CD4-positive, alpha-beta T cell treated with Interferon gamma for 1 hour (primary cell): ENCODE measurements at regions not wholly inside any gene's neighbourhood (a gene's known extent, or its start where the extent isn't known, plus 50 kb on each side); places are given as distances from the start of the nearest gene placed in this dataset.
"Not testable (repeated sequence)": the region's sequence is repeated elsewhere in the genome, so short reads cannot be mapped to it uniquely, and the experiment has no call there.

Experiments
- DNase-seq: peaks from one replicate; pipeline ENCODE4 v3.0.0-alpha.2; 2020

DNA sequence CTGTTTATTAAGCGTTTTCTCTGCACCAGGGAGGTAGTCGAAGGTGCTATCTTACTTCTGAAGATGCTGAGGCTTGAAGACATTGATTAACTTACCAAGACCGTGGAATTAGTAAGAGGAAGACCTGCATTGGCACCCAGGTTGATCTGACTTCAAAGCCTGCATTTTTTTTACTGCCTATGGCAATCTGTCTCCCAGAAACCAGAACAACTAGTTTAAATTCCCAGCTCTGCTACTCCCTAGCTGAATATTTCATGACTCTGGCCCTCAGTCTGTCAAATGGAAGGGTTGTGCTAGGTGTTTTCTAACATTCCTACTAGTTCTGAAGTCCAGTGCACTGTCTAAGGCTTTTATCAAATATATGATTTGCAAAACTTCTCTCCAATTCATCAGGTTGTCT lies 52.0 kb upstream of the GRAMD1B start:
- no peak for DNase-seq

DNA sequence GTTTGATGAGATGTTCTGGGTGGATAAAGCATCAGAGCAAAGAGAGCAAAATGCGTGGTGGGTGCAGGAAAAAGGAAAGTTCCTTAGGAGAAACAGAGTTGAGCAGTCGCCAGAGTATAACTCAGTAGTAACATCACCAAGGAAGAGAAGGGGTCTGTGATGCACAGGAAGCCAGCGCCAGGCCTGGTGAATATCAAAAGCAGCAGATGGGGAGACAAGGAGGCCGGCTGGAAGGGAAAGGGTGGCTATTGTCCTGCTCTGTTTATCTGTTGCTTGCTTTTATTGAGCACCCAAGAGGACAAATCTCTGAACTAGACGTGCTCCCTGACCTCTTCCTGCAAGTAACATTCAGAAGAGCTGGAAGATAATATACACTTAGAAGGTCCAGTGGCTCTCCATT lies 52.7 kb upstream of the GRAMD1B start:
- no peak for DNase-seq

DNA sequence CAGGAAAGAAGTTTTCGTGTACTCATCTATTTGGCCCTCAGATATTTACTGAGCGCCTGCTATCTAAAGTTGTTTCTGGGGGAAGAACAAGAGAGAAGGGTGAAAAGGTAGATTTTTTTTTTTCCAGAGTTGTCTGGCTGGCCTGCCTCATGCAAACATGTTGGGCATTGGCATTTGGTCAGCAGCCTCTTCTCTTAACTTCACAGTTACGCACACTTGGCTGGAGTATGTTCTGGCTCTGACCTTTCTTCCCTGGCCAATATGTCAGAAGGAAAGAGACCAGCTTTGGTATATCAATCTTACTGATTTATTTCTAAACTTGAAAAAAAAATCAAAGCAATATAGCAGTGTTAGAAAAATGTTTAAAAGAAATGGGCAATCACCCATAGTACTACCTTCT lies 54.2 kb upstream of the GRAMD1B start:
- no peak for DNase-seq

DNA sequence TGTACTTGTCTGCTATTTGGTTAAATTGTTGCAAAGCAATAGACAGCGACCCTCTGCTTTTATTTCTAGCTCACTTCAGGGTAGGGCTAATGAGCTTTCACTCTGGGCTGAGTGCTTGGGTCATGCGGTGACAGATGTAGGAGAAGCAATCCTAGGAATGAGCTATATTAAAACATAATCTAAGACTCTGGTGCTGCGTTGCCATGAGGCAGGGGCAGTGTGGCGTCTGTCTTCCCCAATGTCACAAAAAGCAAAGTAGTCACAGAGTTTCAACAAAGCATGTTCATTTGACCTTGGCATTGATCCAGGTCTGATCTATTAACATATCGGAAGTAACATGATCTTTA lies 55.5 kb upstream of the GRAMD1B start:
- DNase-seq, result no peak

DNA sequence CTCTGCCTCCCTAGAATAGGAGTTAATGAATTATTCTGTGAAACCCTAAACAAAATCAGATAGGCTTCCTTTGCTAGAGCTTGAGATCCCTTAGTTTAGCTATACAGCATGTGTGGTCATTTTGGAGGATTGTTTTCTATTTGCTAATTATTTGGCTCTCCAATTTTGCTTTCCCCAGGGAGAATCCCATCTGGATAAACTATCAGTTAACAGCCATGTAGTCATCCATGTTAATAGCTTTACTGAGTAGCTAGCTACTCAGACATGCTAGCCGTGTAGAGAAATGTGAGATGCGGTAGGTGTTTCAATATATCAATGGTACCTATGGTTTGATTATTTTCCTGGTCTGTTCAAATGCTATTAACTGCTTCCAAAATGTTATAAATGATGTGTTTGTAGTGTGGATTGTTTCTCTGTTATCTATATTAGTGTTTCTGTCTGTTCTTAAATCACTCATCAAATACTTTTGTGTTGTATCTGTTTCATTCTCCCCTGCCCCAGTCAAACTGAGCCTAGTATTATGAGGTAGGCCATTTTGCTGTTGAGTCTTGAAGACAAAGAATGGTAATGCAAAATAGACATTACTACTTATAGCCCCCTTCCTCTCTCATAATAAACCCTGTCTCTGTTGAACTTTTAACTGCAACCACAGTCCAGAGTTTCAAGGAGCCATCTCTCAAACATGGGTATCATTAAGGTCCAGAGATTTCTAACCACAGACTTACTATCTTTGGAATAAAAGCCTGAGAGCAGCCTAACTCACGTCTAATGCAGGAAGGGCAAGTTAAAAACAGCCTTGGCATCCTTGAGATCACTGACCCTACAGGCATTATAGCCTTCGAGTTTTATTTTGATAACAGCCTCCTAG lies 56.1 kb upstream of the GRAMD1B start:
- DNase-seq, result no peak

DNA sequence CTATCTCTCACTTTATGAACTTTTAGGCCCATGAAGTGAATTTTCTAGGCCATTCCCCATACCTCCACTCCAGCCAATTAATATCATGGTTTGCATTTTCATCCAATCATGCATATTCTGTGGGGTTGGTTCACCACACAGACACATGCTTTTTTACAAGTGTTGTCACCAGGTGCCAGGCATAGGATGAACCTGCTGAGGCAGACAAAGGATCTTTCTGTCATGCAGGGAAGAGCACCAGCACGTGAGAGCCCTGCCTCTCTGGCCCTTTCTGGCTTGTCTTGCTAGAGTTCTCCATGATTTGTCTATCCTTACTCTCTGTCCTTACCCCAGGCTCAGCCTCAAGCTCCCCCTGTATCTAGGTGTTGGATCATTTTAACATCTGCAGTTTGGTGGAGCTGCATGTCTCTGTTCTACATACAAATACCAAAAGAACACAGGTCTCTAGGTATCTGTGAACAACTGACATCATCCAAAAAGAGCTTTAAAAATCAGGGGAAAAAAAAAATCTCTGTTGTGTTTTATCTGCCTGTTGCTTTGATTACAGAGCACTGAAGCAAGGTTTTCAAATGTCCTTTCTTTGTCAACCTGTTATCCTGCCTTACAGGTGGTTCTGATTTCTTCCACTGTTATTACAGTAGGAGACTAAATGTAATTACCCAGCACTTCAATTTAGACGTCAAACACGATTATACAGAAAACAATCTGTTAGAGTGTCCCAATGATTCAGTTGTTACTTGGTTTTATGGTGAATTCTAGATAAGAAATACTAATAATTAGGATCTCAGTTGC lies 58.4 kb upstream of the GRAMD1B start:
- DNase-seq, result no peak

DNA sequence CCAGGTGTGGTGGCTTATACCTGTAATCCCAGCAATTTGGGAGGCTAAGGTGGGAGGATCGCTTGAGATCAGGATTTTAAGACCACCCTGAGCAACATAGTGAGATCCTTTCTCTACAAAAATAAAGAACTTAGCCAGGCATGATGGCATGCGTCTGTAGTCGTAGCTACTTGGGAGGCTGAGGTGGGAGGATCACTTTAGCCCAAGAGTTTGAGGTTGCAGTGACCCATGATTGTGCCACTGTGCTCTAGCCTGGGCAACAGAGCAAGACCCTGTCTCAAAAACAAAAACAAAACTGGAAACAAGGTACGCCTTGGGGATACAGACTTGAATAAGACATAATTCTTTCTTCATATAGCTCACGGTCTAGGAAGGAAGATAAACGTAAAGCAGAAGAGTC lies 63.1 kb upstream of the GRAMD1B start:
- no peak for DNase-seq

DNA sequence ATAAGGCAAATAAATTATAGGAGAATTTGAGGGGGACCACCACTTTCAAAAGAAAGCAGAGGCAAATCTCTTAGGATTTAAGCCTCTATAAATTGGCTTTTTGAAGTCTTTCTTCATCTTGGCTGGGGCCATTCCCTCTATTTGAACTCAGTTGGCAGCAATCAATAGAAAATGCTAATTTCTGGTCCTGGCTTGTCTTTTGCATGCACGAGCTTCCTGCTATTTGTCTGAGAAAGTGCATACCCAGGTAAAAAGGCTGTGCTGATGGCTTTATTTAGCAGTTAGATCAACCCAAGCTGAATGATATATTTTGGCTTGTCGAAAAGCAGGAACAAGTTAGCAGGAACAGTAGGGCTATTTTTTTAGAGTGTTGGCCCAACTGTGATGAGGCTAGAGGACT lies 64.1 kb upstream of the GRAMD1B start:
- DNase-seq, result no peak

DNA sequence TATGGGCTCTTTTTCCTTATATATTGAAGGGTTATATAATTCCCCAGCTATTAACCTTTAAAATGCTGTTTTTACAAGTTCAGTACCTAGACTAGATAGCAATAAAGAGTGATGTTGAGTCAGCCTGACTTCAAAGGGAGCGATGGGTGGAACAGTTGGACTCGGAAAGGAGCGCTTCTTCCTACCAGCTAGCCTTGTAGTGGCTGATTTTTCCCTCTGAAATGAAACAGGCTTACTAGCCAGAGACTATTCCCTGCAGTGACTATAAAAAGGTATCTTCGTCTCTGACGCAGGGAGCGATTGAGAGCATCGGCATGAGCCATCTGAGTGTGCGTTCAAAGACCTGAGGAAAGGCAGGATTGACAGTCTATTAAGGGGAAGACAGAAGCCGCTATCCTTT lies 66.0 kb upstream of the GRAMD1B start:
- no peak for DNase-seq

DNA sequence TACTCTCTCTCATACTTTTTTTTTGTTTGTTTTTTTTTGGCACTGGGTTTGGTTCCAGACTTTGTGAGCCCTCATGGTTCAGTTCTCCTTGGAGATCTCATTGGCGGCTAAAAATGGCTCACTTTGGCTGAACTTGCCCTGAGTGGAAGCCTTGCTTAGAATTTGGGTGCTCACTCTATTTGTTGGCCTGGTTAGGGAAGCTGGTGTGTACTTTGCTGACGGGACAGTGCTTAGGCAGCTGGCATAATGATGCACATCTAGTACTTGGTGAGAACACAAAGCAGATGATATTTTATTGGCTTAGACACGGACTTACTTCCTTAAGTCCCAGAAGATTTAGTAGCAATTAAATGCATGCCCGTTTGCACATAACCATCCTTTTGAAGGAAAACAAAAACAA lies 66.5 kb upstream of the GRAMD1B start:
- no peak for DNase-seq

DNA sequence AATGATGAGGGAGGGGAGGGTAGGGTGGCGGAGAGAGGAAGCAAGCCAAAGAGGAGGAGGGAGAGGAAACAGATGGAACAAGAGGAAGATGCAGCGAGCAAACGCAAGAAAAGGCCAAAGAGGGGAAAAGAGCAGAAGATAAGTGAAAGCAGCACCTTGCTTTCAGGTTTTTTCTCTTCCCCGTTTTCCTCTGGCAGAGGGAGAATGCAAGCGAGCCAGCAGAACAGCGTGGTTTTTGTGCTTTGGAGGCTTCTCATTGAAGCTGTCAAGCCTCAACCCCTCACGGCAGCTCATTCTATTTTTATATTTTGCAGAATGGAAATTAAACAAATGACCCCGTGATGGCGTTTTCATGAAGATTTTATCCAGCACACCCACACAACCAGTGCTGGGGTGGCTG lies 67.1 kb upstream of the GRAMD1B start:
- DNase-seq, result no peak

DNA sequence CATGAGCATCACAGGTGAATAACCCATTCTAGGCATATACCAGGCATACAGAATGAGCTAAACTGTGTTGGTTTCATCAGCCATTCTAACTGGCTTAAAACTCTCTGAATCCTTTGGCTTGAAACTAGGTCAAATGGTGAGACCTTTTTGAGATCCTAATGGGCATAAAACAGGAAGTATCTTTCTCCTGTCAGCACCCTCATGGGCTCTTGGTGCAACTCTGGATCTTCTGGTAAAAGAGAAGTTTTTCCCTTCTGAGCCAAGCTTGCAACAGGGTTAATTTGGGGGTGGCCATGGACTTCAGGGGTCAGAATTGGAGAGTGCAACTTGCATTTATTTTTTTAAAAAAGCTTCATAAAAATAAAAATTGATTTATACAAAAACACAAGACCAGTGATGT lies 67.9 kb upstream of the GRAMD1B start:
- DNase-seq, result no peak

DNA sequence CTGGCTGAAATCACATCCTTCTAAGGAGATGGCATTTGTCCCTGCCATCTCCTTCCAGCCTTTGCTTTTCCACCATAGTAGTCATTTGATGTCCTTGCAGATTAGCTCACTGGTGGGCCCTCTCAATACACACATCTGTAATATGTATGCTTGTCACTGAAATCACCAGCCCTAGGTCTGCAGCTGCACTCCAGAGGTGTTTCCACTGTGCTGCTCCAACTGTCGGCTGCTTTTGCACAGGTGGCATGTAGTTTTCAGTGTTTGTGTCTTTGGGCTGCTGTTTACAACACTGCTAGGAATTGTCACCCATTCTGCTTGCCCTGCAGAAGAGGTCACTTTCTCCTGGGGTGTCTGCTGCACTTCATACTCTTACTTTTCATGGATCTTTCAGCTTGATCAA lies 69.0 kb upstream of the GRAMD1B start:
- DNase-seq, result no peak

DNA sequence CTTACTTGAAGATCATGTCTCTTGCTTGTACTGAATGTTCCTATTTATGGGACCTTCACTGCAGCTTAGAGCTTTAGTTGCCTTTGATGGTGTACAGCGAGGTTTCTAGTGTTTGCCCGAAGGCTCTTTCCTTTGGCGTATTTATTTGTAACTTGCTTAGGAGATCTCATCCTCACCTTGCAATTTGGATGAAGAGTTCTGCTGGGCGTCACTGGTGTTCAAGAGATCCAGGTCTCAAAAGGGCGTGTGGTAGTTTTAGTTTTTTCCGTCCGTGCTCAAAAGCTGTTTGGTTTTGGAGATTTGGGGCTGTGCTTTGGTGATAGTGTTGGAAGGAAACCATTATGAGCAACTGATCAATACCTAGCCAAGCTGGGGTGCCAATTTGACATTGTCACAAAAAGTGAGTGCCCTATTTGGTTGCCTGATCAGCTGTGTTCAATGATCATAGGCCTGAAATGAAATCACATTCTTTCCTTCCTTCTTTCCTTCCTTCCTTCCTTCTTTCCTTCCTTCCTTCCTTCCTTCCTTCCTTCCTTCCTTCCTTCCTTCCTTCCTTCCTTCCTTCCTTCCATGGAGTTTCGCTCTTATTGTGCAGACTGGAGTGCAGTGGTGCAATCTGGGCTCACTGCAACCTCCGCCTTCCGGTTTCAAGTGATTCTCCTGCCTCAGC lies 69.7 kb upstream of the GRAMD1B start:
- DNase-seq, result no peak

DNA sequence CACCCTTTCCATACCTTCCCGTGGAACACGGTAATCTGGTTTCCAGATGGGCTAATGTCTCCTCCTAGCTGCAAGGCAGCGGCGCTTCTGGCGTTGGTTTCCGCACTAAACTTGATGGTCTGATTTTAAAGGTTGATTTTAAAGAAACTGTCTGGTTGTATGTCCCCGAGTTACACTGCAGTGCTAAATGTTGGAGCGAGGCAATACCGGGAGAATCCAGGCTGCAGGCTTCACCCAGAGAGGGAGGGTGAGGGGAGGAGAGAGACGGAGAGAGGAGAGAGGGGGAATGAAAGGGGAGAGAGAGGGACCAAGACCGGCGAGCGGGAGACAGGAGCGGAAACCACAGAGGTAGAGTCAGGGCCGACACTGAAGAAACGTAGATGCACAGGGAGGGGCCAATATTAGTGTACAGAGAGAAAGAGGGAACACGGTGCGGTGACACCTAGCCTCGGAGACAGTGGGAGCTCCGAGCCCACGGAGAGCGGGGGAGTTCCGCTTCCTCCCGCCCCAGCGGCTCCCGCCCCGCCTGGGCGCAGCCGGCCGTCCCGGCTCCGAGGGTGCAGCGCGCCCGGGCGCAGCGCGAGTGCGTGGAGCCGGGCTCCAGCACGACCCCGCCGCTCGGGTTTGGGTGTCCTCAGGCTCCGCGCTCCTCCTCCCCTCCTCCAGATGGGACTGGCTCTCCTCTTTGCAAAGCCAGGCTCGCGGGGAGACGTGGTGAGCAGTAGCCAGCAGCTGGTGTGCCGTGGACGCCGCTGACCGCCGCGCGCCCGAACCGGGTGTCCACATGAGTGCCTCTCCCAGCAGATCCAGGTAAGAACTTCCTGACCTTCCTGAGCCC lies 71.9 kb upstream of the GRAMD1B start:
- DNase-seq, result no peak

DNA sequence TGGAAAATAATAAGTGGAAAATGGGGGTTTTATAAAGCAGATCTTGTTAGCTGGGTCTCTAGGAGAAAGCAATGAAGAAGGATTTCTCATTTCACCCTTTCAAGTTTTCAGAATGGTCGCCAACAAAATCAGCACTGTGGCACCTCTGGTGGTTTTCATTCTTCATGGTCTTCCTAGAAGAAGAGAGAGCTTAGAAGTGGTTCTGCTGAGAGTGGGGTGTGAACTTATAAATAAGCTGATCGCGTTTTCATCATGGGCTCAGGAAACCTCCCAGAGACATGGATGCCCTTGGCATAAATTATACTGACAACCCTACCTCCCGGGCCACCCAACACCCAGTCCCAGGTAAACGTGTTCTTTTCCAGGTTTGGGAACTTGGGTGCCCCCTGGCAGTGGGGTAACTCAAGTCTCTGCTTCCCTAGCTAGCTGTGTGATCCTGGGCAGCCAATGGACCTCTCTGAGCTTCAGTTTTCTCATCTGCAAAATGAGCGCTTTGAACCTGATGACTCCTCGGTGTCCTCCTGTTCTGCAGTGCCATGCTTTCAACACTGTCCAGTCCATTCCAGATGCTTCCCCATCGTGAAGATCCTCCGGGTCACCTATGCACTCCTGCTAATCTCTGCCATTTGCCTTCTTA lies 72.6 kb upstream of the GRAMD1B start:
- no peak for DNase-seq

DNA sequence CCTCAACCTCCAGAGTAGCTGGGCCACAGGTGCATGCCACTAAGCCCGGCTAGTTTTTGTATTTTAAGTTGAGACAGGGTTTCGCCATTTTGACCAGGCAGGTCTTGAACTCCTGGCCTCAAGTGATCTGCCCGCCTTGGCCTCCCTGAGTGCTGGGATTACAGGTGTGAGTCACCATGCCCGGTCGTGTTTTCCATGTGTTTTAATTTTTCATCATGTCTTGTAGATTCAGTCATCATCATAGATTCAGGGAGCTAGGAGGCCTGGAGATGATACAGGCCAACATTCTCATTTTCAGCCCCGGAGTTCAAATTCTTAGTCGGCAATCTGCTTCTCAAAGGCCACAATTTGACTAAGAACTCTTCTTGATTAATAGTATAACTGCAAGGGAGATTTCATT lies 73.5 kb upstream of the GRAMD1B start:
- no peak for DNase-seq

DNA sequence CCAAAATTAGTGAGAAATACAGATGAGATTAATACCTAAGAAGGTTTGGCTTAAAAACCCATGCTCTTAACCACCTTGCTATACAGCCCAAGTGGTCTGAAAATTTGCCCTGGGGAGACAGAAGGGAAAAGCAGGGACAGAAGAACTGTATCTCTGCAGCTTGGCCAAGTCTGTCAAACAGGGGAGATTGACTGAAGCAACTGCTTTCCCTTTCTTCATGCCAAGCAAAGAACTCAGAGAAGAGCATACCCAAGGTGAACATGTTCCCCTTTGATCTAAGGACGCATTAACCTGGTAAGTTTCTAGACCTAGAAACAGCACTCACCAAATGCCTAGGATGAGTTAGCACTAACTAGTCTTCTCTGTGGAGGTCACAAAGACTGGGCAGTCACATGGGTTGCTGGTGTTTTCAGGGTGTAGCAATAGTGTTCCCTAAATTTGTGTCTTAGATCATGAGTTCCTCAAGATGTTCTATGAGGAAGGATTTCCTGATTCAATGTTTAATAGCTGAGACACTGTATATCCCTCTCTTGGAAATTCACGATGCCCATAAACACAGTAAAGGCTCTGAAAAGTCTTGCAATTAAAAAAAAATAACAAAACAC lies 75.6 kb upstream of the GRAMD1B start:
- DNase-seq, result no peak

DNA sequence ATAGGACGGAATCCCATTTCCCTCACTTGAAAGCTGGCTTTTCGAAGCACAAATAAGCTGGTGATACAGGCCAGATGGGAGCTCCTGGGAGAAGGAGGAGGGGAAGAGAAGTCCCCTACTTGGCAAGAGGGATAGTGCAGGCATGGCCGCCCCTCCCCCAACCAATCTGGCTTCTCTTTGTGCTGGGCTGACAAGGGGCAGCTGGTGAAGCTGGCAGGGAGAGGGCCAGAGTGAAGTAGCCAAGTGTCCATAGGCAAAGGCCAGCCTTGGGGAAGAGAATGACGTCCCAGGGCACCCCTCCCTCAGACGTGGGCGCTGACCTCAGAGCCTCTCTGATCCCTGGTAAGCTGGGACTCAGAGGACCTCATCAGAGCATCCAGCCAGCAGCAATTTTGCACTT lies 78.7 kb upstream of the GRAMD1B start:
- no peak for DNase-seq

DNA sequence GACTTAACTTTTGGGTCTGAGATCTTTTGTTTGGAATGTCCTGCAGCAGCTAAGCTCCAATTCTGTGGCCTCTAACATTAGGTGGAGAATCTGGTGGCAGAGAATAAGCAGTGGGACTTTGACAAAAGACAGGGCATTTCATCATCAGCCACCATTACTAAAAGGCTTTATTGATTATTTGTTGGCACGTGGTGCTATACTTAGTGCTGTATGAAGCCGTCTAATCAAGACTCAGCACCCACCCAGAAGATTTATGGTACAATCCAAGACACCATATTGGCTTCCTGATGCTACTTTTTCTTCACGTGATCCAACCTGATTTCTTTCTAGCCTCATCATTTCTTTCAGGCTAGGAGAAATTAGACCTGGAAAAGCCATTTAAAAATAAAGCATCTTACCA lies 80.7 kb upstream of the GRAMD1B start:
- no peak for DNase-seq

DNA sequence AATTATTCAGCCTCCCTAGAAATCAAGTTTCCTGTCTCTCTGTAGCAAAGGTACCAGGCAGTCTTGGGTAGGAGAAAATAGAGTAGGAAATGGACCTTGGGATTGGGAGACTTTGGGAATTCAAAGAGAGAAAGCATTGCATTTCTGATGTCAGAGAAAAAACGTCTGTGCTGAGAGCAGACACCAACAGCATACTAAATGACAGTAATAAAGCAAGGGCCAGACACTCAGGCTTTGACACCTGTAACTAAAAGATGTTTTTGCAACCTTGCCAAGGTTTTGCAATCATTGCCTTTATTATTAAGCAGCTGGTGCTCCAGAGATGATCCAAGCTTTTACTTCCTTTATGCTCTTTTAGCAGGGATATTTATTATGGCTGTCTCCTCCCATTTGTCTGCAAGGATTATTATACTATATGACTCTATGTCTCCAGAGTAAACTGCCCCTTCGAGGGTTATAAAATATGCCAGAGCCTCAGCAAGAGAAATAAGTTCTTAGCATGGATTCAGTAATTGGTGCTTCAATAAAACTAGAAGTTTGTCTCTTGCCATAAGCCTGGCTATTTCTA lies 85.2 kb upstream of the GRAMD1B start:
- no peak for DNase-seq

DNA sequence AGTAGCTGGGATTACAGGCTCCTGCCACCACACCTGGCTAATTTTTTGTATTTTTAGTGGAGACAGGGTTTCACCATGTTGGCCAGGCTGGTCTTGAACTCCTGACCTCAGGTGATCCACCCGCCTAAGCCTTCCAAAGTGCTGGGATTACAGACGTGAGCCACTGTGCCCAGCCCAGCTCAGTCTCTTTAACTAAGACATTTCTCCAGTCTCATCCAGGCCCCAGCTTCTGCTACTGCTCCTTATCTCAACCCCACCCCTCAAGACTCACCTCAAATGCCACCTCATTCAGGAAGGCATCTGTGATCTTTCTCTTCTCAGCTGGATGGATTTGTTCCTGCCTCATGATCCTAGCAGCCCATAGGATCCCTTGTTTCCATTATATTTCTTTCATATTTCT lies 85.9 kb upstream of the GRAMD1B start:
- DNase-seq, result not testable (repeated sequence)
